ENCODE measurements at regions not wholly inside any gene's neighbourhood (a gene's known extent, or its start where the extent isn't known, plus 50 kb on each side); places are given as distances from the start of the nearest gene placed in this dataset.

- no peak for TF ChIP-seq CTCF (IDR thresholded peaks at IDR 0.05)
- TF ChIP-seq POLR2A (IDR thresholded peaks at IDR 0.05): no peak
- Histone ChIP-seq H3K36me3 (no peaks in the 10 kb centered on the region), H3K4me1 (no peaks in the 10 kb centered on the region), H3K27me3 (no peaks in the 10 kb centered on the region), H3K9me3 (no peaks in the 10 kb centered on the region), H3K27ac (no peak overlapping the region), H3K4me3 (no peak overlapping the region)
- ATAC-seq (no peak), DNase-seq (no peak)
- intact Hi-C loops (cut with DNase I): no loop called here
- 53% methylated on average over 5 of the region's 5 CpGs for WGBS (ENCODE audit: insufficient coverage, low coverage, low lambda C conversion rate, missing lambda C conversion rate)
Observed at GRCh38 chr15:85867250-85867649, 72.5 kb upstream of the KLHL25 start.

GRCh38 chr15:85869124-85869523 lies 74.4 kb upstream of the KLHL25 start:
- Histone ChIP-seq H3K9me3 (no peaks in the 10 kb centered on the region), H3K4me1 (no peaks in the 10 kb centered on the region), H3K36me3 (no peaks in the 10 kb centered on the region), H3K27me3 (no peaks in the 10 kb centered on the region), H3K4me3 (no peak overlapping the region), H3K27ac (no peak overlapping the region)
- ATAC-seq (no peak), DNase-seq (no peak)
- 64% methylated on average over 4 of the region's 4 CpGs for WGBS (ENCODE audit: insufficient coverage, low coverage, low lambda C conversion rate, missing lambda C conversion rate)
- intact Hi-C loops (cut with DNase I): no loop called here
- TF ChIP-seq POLR2A (IDR thresholded peaks at IDR 0.05): no peak
- no peak for TF ChIP-seq CTCF (IDR thresholded peaks at IDR 0.05)

- ATAC-seq: peak in 2 of 4 donors; percentile 54 to 63
- intact Hi-C loops (cut with DNase I): no loop called here
- Histone ChIP-seq H3K9me3 (no peaks in the 10 kb centered on the region), H3K4me3 (no peak overlapping the region), H3K36me3 (no peaks in the 10 kb centered on the region), H3K27me3 (no peaks in the 10 kb centered on the region), H3K4me1 (no peaks in the 10 kb centered on the region), H3K27ac (no peak overlapping the region)
- DNase-seq: no peak
- WGBS (ENCODE audit: insufficient coverage, low coverage, low lambda C conversion rate, missing lambda C conversion rate): 44% methylated on average over 9 of the region's 10 CpGs
- TF ChIP-seq CTCF (IDR thresholded peaks at IDR 0.05): no peak
- no peak for TF ChIP-seq POLR2A (IDR thresholded peaks at IDR 0.05)
Observed at GRCh38 chr15:85870216-85871014, 75.7 kb upstream of the KLHL25 start.

GRCh38 chr15:85871545-85871944 lies 76.8 kb upstream of the KLHL25 start:
- intact Hi-C loops (cut with DNase I): no loop called here
- DNase-seq: no peak
- Histone ChIP-seq H3K4me1 (no peaks in the 10 kb centered on the region), H3K27ac (no peak overlapping the region), H3K27me3 (no peaks in the 10 kb centered on the region), H3K36me3 (no peaks in the 10 kb centered on the region), H3K4me3 (no peak overlapping the region), H3K9me3 (no peaks in the 10 kb centered on the region)
- WGBS (ENCODE audit: insufficient coverage, low coverage, low lambda C conversion rate, missing lambda C conversion rate): no CpG with 5 or more reads among the region's 8 CpGs
- TF ChIP-seq CTCF (IDR thresholded peaks at IDR 0.05) (no peak), POLR2A (IDR thresholded peaks at IDR 0.05) (no peak)
- ATAC-seq: no peak

All from right lobe of liver (tissue), 6 donors.